K562 (cell line): ENCODE measurements at regions not wholly inside any gene's neighbourhood (a gene's known extent, or its start where the extent isn't known, plus 50 kb on each side); places are given as distances from the start of the nearest gene placed in this dataset.

Experiments used
- CHCHD3 ChIP-seq: fragments of 250-450 bp; sonication (Bioruptor Pico); IDR thresholded peaks from 2 replicates; pipeline ENCODE4 v2.1.2; 2022; ENCODE audit warnings: mild to moderate bottlenecking
- PATZ1 ChIP-seq: fragments of 250-450 bp; sonication (Bioruptor Pico); IDR thresholded peaks from 2 replicates; pipeline ENCODE4 v1.5.0; 2020; ENCODE audit warnings: mild to moderate bottlenecking, borderline replicate concordance
- POLR2AphosphoS5 ChIP-seq: IDR thresholded peaks from 2 replicates; pipeline ENCODE4 v1.6.1; 2011; ENCODE audit warnings: mild to moderate bottlenecking, low read depth, low read length, moderate library complexity; ENCODE audit not compliant: control insufficient read depth, insufficient read depth
- TEAD4 ChIP-seq, 2 experiments: sonication (generic) in 1 of 2; formaldehyde crosslinking in 1 of 2; IDR thresholded peaks; 2 replicates each; pipeline versions ENCODE4 v1.6.1 to v1.8.0; 2012 to 2022; ENCODE audit warnings: borderline replicate concordance in 1 of 2, inconsistent platforms in 1 of 2, low read length in 1 of 2, mild to moderate bottlenecking in 1 of 2, missing genetic modification reagents in 1 of 2

GRCh38 chr15:55108858-55109518 is 87.8 kb downstream of the RSL24D1 start:
- TF ChIP-seq POLR2AphosphoS5 (no peak), TEAD4 (IDR thresholded peaks at IDR 0.05; ENCODE audit: low read length) (no peak), TEAD4 (CRISPR knock-in tag; IDR thresholded peaks at IDR 0.05; ENCODE audit: borderline replicate concordance) (no peak), CHCHD3 (CRISPR knock-in tag) (no peak), PATZ1 (CRISPR knock-in tag) (no peak)
